Tibial artery (tissue), 4 donors: ENCODE measurements at regions not wholly inside any gene's neighbourhood (a gene's known extent, or its start where the extent isn't known, plus 50 kb on each side); places are given as distances from the start of the nearest gene placed in this dataset.

Experiments used
- DNase-seq, 2 donors: peaks; one replicate each; pipeline ENCODE4 v3.0.0-alpha.2; 2019
- H3K27ac ChIP-seq, 2 donors: fragments of 200-600 bp; sonication (generic) in 1 of 2; 1 replicate in 1 of 2; 2 replicates in 1 of 2; pipeline ENCODE4 v1.5.1; 2018 to 2019; ENCODE audit warnings: mild to moderate bottlenecking in 1 of 2
- H3K27me3 ChIP-seq, 2 donors: fragments of 200-600 bp; sonication (generic) in 1 of 2; one replicate each; pipeline versions ENCODE4 v1.5.1 to v1.6.0; 2016 to 2019
- H3K36me3 ChIP-seq, 3 donors: fragments of 200-600 bp; sonication (generic) in 2 of 3; one replicate each; pipeline ENCODE4 v1.5.1; 2016 to 2019; ENCODE audit warnings: mild to moderate bottlenecking in 2 of 3
- H3K4me1 ChIP-seq, 4 donors: fragments of 200-600 bp; sonication (generic) in 2 of 4; 1 replicate in 3 of 4; 2 replicates in 1 of 4; pipeline ENCODE4 v1.5.1; 2016 to 2019
- H3K4me3 ChIP-seq, 2 donors: fragments of 200-600 bp; sonication (generic) in 1 of 2; 1 replicate in 1 of 2; 2 replicates in 1 of 2; pipeline ENCODE4 v1.5.1; 2018 to 2019; ENCODE audit warnings: mild to moderate bottlenecking in 2 of 2
- H3K9me3 ChIP-seq, 3 donors: fragments of 200-600 bp; sonication (generic) in 1 of 3; one replicate each; pipeline ENCODE4 v1.5.1; 2016 to 2019
- intact Hi-C: fragments of 100-400 bp; cut with DNase I; formaldehyde crosslinking; loops from one replicate; pipeline ENCODE4 v1.15.0; 2023; ENCODE audit warnings: low total_unique reads
- TF ChIP-seq, protein P1 (sequence below), 2 experiments: fragments of 200-600 bp in 1 of 2; fragments of 450-650 bp in 1 of 2; IDR thresholded peaks; one replicate each; pipeline ENCODE4 v1.5.1; 2017 to 2019; ENCODE audit warnings: antibody characterized with exemption in 2 of 2, mild to moderate bottlenecking in 1 of 2, moderate library complexity in 1 of 2

DNA sequence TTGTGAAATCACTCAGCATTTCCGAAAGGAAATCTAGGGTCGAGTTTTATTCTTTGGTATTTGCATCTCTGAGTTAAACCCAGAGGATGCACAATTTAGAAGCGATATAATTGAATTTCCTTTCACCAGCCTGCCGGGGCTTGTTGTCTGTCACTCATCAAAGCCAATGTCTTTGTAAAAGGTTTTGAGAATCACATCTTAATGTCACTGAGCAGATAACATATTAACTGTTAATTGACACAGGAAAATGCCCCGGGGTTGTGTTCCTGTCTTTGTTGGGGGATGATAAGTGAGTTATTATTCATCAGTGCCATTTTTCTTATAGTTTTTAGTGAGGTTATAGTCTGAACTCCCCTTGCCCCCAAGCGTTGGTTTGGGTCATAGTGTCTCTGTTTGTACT lies 73.4 kb downstream of the DUSP6 start:
- TF ChIP-seq, protein P1, sequence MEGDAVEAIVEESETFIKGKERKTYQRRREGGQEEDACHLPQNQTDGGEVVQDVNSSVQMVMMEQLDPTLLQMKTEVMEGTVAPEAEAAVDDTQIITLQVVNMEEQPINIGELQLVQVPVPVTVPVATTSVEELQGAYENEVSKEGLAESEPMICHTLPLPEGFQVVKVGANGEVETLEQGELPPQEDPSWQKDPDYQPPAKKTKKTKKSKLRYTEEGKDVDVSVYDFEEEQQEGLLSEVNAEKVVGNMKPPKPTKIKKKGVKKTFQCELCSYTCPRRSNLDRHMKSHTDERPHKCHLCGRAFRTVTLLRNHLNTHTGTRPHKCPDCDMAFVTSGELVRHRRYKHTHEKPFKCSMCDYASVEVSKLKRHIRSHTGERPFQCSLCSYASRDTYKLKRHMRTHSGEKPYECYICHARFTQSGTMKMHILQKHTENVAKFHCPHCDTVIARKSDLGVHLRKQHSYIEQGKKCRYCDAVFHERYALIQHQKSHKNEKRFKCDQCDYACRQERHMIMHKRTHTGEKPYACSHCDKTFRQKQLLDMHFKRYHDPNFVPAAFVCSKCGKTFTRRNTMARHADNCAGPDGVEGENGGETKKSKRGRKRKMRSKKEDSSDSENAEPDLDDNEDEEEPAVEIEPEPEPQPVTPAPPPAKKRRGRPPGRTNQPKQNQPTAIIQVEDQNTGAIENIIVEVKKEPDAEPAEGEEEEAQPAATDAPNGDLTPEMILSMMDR (IDR thresholded peaks at IDR 0.05) = no peak
- H3K27ac ChIP-seq = no peak overlapping the region
- DNase-seq = no peak

DNA sequence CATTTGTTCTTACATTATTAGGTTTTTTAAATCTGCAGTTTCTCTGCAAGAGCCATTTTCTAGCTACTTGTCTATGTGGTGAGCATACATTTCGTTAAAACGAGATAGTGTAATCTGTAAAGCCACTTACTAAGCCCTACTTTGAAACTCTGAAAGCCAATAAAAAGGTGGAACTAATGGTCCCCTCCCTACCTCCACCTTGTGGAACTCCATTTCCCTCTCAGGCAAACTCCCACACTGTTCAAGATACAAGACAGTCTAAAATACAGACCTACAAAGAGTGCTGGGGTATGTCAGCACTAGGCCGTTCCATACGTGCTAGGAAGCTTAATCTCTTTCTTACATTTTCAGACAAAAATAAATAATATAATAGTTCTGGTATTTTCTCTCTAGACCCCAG lies 74.1 kb downstream of the DUSP6 start:
- no peak for DNase-seq
- H3K4me3 ChIP-seq = no peak overlapping the region
- no peak overlapping the region for H3K27ac ChIP-seq
- TF ChIP-seq, protein P1 (IDR thresholded peaks at IDR 0.05) = no peak
- no peaks in the 10 kb centered on the region for H3K9me3 ChIP-seq
- no peaks in the 10 kb centered on the region for H3K27me3 ChIP-seq
- peaks cover 0 to 15% (median 7%) of the 10 kb centered on the region in 4 donors for H3K4me1 ChIP-seq
- intact Hi-C loops = no loop called here
- H3K36me3 ChIP-seq = no peaks in the 10 kb centered on the region

More for the DNA sequence above, 73.4 kb downstream of the DUSP6 start:
- Histone ChIP-seq H3K4me3 (no peak overlapping the region), H3K4me1 (peaks cover 0 to 15% (median 7%) of the 10 kb centered on the region in 4 donors), H3K27me3 (no peaks in the 10 kb centered on the region), H3K36me3 (no peaks in the 10 kb centered on the region), H3K9me3 (no peaks in the 10 kb centered on the region)
- intact Hi-C loops = no loop called here

DNA sequence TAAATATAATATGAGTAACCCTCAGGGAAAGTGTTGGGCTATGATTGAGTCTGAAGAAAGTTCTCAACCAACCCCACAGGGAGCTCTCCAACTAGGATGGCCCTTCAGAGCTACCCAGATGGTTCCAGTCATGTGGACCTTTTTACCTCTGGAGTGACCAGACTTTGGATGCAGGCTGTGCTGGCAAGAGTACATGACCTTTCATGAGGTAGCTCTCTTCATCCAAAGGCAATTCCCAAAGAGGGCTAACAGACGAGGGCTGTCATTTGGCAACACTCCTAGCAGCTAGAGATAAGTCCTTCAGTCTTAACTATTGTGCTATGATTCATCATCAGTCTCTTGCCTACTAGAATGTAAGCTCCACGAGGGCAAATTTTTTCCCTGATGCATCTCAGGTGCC lies 75.4 kb downstream of the DUSP6 start:
- Histone ChIP-seq H3K4me1 (peaks cover 0 to 15% (median 7%) of the 10 kb centered on the region in 4 donors), H3K27ac (no peak overlapping the region), H3K36me3 (no peaks in the 10 kb centered on the region), H3K9me3 (no peaks in the 10 kb centered on the region), H3K27me3 (no peaks in the 10 kb centered on the region), H3K4me3 (no peak overlapping the region)
- TF ChIP-seq, protein P1 (IDR thresholded peaks at IDR 0.05) = no peak
- intact Hi-C loops = no loop called here
- no peak for DNase-seq

DNA sequence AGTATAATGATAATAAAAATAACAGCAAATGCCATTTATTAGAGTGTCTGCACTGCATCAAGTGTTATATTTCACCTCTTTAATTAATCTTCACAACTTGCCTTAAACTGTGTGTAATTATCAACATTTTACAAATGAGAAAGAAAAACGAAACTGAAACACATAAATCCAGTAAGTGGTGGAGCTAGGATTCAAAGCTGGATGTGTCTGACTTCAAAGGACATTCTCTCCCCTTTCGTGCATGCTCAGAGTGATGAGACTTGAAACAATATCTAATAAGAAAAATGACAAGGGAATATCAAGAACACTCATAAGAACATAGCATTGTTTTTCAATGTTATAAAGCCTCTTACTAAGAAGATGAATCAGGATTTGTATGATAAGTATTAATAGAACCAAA lies 78.8 kb downstream of the DUSP6 start:
- intact Hi-C loops = no loop called here

DNA sequence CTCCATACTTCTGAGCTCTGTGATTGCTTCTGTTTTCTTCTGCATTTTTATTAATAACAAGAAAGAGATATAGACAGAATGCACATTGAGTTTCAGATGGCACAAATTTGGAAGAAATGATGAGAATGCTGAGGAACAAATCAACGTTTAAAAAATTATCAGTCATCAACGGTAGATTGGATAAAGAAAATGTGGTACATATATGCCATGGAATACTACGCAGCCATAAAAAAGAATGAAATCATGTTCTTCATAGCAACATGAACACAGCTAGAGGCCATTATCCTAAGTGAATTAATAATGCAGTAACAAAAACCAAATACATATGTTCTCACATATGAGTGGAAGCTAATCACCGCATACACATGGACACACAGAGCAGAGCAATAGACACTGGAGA lies 81.8 kb downstream of the DUSP6 start:
- no peaks in the 10 kb centered on the region for H3K27me3 ChIP-seq
- H3K4me1 ChIP-seq = no peaks in the 10 kb centered on the region
- H3K9me3 ChIP-seq = no peaks in the 10 kb centered on the region
- no peaks in the 10 kb centered on the region for H3K36me3 ChIP-seq
- H3K27ac ChIP-seq = no peak overlapping the region
- no peak for DNase-seq
- no peak overlapping the region for H3K4me3 ChIP-seq
- intact Hi-C loops = no loop called here
- TF ChIP-seq, protein P1 (IDR thresholded peaks at IDR 0.05) = no peak

More for the DNA sequence above, 78.8 kb downstream of the DUSP6 start:
- H3K27ac ChIP-seq = no peak overlapping the region
- TF ChIP-seq, protein P1 (IDR thresholded peaks at IDR 0.05) = no peak
- no peaks in the 10 kb centered on the region for H3K36me3 ChIP-seq
- no peaks in the 10 kb centered on the region for H3K27me3 ChIP-seq
- no peaks in the 10 kb centered on the region for H3K4me1 ChIP-seq
- no peak for DNase-seq
- no peaks in the 10 kb centered on the region for H3K9me3 ChIP-seq
- H3K4me3 ChIP-seq = no peak overlapping the region

DNA sequence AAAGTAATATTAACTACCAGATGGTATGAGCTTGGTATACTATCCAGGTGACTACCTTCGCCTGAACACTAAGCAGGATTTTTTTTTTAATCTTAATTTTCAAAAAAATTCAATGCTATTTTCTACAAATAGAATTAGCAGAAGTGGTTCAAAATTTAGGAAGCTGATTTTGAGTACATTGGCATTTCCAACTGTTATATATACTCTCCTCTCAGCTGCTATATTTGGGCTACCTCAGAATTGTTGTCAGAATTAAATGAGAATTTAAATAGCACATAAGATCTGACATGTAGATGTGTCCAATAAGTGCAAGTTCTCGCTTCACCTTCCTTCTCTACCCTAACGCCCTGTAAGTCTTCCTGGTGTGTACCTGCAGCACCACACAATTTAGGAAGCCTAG lies 83.1 kb downstream of the DUSP6 start:
- Histone ChIP-seq H3K36me3 (no peaks in the 10 kb centered on the region), H3K27ac (no peak overlapping the region), H3K4me3 (no peak overlapping the region), H3K27me3 (no peaks in the 10 kb centered on the region), H3K4me1 (no peaks in the 10 kb centered on the region), H3K9me3 (no peaks in the 10 kb centered on the region)
- TF ChIP-seq, protein P1 (IDR thresholded peaks at IDR 0.05) = no peak
- no peak for DNase-seq
- intact Hi-C loops = no loop called here
